ENCODE measurements at regions not wholly inside any gene's neighbourhood (a gene's known extent, or its start where the extent isn't known, plus 50 kb on each side); places are given as distances from the start of the nearest gene placed in this dataset.

GRCh38 chr14:23861666-23862065, 91.9 kb upstream of the DHRS4 start:
- ChIA-PET POLR2A (no interaction called here), CTCF (interaction anchor here (0.6 kb wide), 1 partner anchor 160 kb away, joined by 3 read pairs; no protein-coding TSS in a partner anchor)
- H3K9me3 ChIP-seq (ENCODE audit: control insufficient read depth, insufficient read depth, low read depth, low read length), result no peaks in the 10 kb centered on the region
- H3K4me1 ChIP-seq (ENCODE audit: control insufficient read depth, insufficient read depth, low read length), result peaks cover 7% of the 10 kb centered on the region; the same call in 1 of the 2 replicates
- no peaks in the 10 kb centered on the region for H3K36me3 ChIP-seq (ENCODE audit: control insufficient read depth in 2 of 2, insufficient read depth in 1 of 2, low read length in 2 of 2)
- no peak overlapping the region for H3K4me3 ChIP-seq (ENCODE audit: low read depth, low read length)
- H3K27ac ChIP-seq (ENCODE audit: extremely low read depth, low read depth, low read length), result no peak overlapping the region
- no peak for TF ChIP-seq ZNF521 (tag by site-specific recombination; IDR thresholded peaks at IDR 0.05)
- TF ChIP-seq OSR2 (tag by site-specific recombination; IDR thresholded peaks at IDR 0.05), result no peak
- TF ChIP-seq ZXDB (tag by site-specific recombination; IDR thresholded peaks at IDR 0.05), result 0 out of 2 replicates have a peak, but pooled peaks have one; percentile 19
- TF ChIP-seq ZNF692 (tag by site-specific recombination; IDR thresholded peaks at IDR 0.05), result peak; percentile 74
- TF ChIP-seq ZNF366 (tag by site-specific recombination; conservative IDR thresholded peaks at IDR 0.05), result no peak
- peak; percentile 72; the same call in 1 of the 2 replicates for TF ChIP-seq EGR2 (tag by site-specific recombination; IDR thresholded peaks at IDR 0.05; ENCODE audit: low read depth)
- no peak for TF ChIP-seq ZNF513 (tag by site-specific recombination; IDR thresholded peaks at IDR 0.05)
- TF ChIP-seq WT1 (tag by site-specific recombination; IDR thresholded peaks at IDR 0.05), result no peak
- 0 out of 2 replicates have a peak, but pooled peaks have one; percentile 18 for TF ChIP-seq PRDM10 (tag by site-specific recombination; IDR thresholded peaks at IDR 0.05)
- no peak for TF ChIP-seq OVOL3 (tag by site-specific recombination; IDR thresholded peaks at IDR 0.05)
- peak; percentile 50; the same call in 1 of the 2 replicates for TF ChIP-seq PATZ1 (tag by site-specific recombination; IDR thresholded peaks at IDR 0.05)
- TF ChIP-seq ZNF391 (tag by site-specific recombination; IDR thresholded peaks at IDR 0.05; ENCODE audit: borderline replicate concordance, low read depth), result no peak
- no peak for TF ChIP-seq ZNF274 (IDR thresholded peaks at IDR 0.05; ENCODE audit: low read length)
- TF ChIP-seq ZNF274 (tag by site-specific recombination; IDR thresholded peaks at IDR 0.05; ENCODE audit: borderline replicate concordance), result no peak
- TF ChIP-seq ZNF433 (tag by site-specific recombination; IDR thresholded peaks at IDR 0.05; ENCODE audit: low read depth), result no peak
- no peak for TF ChIP-seq ZNF791 (tag by site-specific recombination; IDR thresholded peaks at IDR 0.05)
- TF ChIP-seq ZNF561 (tag by site-specific recombination; IDR thresholded peaks at IDR 0.05; ENCODE audit: borderline replicate concordance), result no peak
- TF ChIP-seq SP7 (tag by site-specific recombination; IDR thresholded peaks at IDR 0.05), result no peak
- no peak for TF ChIP-seq SCRT2 (tag by site-specific recombination; IDR thresholded peaks at IDR 0.05)
- no peak for TF ChIP-seq ZNF19 (tag by site-specific recombination; IDR thresholded peaks at IDR 0.05; ENCODE audit: low read depth)
- TF ChIP-seq KLF16 (tag by site-specific recombination; IDR thresholded peaks at IDR 0.05), result no peak
- no peak for TF ChIP-seq ZNF658 (tag by site-specific recombination; IDR thresholded peaks at IDR 0.05)
- TF ChIP-seq ZNF664 (tag by site-specific recombination; IDR thresholded peaks at IDR 0.05), result no peak
- 0 out of 2 replicates have a peak, but pooled peaks have one; percentile 30 for TF ChIP-seq GLIS1 (tag by site-specific recombination; IDR thresholded peaks at IDR 0.05)
- no peak for TF ChIP-seq ZNF707 (tag by site-specific recombination; IDR thresholded peaks at IDR 0.05)
- no peak for TF ChIP-seq ZNF202 (tag by site-specific recombination; IDR thresholded peaks at IDR 0.05; ENCODE audit: borderline replicate concordance)
- TF ChIP-seq KLF1 (tag by site-specific recombination; IDR thresholded peaks at IDR 0.05), result peak; percentile 33; the same call in 1 of the 2 replicates
- TF ChIP-seq ZFHX2 (tag by site-specific recombination; conservative IDR thresholded peaks at IDR 0.05), result peak; percentile 83
- no peak for TF ChIP-seq ZNF354C (tag by site-specific recombination; IDR thresholded peaks at IDR 0.05; ENCODE audit: borderline replicate concordance, low read depth)
- TF ChIP-seq ZNF621 (tag by site-specific recombination; IDR thresholded peaks at IDR 0.05), result no peak
- TF ChIP-seq ZNF639 (tag by site-specific recombination; IDR thresholded peaks at IDR 0.05), result no peak
